ENCODE measurements at regions not wholly inside any gene's neighbourhood (a gene's known extent, or its start where the extent isn't known, plus 50 kb on each side); places are given as distances from the start of the nearest gene placed in this dataset.

DNA sequence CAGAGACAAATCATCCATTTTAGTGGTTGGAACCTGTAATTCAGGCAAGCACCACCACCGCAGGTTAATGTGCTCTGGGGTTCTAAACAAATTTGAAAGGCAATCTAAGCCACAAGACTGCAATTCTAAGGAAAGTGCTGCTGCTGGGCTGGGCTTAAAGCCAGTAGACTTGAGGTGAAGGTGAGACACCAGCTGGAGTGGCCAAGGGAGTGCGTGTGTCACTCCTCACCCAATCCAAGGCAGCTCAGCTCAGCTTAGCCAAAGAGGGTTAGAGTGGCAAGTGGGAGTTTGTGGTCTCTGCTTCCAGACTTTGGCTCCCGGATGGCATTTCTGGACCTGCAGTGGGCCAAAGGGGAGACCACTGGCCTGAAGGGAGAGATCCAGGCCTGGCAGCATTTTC lies 1655.6 kb downstream of the SI start:
- no peak for TF ChIP-seq CTCF (IDR thresholded peaks at IDR 0.05)
- TF ChIP-seq ZFX (IDR thresholded peaks at IDR 0.05; ENCODE audit: borderline replicate concordance) = no peak
